HG03439 (cell line): ENCODE measurements at regions not wholly inside any gene's neighbourhood (a gene's known extent, or its start where the extent isn't known, plus 50 kb on each side); places are given as distances from the start of the nearest gene placed in this dataset.

Experiments used
- ATAC-seq: cut with Tn5 transposase; IDR thresholded peaks from one replicate; pipeline ENCODE4 v1.9.1; 2021; ENCODE audit warnings: mild to moderate bottlenecking, moderate library complexity; ENCODE audit not compliant: unreplicated experiment

DNA sequence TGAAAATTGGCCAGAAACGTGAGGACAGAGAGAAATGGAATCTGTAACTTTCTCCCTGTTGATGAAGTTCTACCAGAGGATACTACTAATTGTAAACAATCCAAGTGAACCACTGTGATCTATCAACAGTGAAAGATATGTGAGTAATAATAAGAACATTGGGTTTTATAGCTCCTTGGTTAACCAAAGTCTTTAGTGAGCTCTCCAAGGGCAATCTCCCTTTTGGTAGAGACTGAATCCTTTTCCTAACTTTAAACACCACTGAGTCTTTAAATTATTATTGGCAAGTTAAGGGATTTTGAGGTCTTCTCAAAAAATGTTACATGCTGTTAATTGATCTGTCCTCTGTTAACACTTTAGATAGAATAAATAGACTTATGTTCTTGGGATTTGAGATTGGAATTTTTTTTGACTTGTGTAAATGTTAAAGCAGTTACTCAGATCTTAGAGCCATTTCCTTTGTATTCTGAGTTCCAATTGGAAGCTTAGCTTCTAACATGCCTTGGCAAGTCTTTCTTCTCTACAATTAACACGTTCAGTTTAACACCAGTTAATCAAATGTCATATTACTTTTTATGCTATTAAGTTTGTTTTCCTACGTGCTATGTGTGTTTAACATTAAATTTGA is 338.2 kb upstream of the DDHD1 start:
- no peak for ATAC-seq

DNA sequence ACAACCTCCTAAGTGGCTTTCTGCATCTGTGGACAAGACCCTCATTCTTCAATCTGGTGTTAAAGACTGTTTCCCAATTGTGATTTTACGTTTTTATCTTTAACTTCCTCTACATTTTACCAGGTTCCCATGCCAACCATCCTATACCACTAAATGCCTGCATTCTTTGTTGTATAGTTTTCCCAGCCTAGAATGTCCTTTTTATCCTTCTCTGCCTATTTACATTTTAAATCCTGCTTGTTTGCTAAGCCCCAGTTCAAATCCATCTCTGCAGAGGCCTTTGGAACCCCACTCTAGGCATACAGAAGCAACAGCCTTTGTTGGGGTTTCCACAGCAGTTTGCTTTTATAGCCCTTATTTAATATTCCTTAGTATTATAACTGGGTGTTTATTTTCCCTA is 325.1 kb upstream of the DDHD1 start:
- ATAC-seq: no peak

DNA sequence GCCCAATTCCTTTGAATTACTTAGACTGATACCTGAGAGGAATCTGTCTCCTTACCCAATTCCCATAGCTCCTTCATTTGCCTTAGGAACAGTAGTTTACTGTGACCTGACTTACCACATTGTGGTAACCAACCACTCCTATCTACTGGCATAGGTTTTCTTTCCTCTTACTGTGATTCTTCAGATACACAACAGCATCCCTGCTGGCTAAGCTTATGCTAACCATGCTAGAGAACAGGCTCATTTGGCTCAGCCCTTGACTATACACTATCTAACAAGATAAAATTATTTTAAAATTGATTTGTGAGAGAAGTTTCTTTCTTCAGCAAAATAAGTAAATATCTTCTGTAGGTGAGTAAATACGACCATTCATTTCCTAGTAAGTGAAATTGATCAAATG is 320.4 kb upstream of the DDHD1 start:
- ATAC-seq: no peak

DNA sequence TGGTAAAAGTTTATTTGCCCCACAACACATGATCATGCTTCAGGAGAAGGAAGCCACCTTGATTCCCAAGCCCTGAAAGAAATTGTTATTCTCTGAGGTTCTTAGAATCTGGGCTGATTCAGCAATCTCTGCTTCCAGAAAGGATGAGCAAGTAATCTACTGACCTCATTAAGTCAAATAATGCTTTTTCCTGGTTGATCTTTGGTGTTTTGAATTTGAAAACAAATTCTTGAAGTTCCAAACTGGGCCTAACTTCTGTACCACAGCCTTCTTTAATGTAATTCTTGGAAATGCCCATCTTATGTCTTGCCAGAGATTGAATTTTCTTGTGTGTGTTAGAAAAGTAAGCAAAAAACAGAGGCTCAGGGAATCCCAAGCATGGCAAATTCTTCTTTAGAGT is 319.2 kb upstream of the DDHD1 start:
- ATAC-seq: no peak

DNA sequence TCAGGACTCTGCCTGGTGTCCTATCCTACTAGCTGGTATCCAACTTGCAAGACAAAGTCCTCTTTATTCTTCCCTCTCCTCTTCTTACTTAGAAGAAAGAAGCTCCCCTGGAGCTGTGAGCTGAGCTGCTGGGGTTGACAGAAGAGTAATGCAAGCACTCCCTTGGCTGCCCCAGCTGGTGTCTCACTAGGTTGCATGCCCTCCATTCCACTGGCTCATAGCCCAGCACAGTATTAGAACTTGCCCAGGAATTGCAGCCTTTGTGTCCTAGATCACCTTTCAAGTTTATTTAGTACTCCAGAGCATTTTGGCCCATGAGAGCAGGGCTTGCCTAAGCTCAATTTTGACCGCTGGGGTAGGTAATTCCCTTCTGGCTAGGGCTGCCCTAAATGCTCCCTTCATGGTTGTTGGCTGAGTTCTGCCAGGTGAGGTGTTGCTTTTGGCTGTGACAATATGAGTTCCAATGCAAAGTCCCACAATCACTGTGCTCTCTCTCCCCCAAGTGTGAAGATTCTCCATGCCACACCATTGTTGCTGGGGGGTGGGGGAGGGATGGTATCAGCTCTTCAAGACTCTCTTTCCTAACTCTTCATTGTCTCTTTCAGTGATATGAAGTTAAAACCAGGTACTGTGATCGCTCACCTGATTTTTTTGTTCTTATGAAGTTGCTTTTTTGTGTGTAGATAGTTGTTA is 317.4 kb upstream of the DDHD1 start:
- ATAC-seq: no peak

DNA sequence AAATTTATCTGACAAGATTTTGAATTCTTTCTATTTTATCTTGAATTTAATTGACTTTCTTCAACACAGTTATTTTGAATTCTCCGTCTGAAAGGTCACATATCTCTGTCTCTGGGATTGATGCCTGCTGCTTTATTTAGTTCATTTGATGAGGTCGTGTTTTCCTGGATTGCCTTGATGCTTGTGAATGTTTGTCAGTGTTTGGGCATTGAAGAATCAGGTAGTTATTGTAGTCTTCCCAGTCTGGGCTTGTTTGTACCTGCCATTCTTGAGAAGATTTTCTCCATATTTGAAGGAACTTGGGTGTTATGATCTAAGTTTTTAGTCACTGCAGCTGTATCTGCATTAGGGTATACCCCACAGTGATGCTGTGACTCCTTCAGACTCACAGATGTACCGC is 315.8 kb upstream of the DDHD1 start:
- no peak for ATAC-seq

DNA sequence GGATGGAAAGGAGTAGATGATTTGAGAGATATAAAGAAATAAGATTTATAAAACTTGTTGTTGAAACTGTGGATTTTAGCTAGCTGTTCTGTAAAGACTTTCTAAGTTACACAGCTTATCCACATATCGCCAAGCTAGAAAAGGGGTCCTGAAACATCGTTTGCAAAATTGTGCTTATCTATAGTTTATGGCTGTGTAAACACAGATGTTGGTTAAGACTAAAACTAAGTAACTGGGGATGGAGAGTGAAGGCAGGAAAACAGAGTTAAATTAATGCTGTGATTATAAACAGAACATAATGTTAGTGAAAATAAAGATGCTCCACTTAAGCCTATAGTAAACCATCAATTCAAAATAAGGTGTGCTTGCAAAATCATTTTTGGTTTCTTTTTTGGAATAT is 311.3 kb upstream of the DDHD1 start:
- ATAC-seq: no peak

DNA sequence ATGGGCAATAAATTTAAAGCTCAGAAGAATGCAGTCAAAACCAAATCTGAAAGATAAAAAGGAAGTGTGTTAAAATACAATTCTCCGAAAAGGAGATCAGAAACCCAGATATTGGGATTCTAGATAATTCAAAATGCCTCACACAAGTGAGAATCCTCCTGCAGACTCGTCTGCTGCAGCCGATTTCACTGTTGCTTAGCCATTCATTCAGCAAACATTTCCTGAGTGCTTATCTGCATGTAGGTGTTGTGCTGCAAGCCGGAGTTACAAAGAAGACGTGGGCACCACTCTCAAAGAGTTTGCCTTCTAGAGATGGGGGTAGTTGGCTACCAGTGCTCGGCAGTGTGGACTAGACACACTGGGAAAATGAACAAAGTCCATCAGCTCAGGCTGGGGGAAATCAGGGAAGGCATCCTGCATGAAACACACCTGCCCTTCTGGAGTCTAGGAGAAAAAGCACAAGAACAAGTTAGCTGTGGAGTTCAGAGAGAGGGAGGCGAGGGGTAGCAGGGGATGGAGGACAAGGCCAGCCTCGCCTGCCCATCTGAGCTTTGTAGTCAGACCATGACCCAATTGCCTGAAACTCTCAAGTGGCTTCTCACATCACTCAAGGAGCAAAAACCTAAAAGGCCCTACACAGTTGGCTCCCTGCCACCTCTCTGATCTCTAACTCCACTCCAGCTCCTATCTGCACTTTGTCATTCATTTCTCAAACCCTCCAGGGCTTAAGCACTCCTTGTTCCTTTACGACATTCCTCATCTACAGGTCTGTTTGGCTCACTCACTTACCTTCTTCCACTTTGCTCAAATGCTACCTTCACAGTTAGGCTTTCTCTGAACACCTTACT is 310.0 kb upstream of the DDHD1 start:
- ATAC-seq: no peak

DNA sequence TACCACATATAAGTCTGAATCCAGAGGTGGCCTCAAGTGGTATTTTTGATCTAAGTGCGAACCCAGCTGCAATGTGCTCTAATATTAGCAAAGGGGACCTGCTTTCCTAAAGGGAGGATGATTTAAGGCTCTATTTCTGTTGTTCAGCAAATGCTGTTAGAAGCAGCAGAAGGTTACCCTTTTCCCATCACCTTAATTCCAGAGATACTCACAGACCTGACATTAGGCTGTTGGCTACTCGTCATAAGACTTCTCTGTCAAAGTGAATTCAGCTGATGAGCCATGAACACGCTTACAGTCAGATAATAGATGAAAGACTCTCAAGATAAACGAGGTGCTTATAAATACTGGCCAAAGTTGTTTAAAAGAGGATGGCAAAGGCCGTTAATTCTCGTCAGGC is 308.7 kb upstream of the DDHD1 start:
- ATAC-seq: no peak

DNA sequence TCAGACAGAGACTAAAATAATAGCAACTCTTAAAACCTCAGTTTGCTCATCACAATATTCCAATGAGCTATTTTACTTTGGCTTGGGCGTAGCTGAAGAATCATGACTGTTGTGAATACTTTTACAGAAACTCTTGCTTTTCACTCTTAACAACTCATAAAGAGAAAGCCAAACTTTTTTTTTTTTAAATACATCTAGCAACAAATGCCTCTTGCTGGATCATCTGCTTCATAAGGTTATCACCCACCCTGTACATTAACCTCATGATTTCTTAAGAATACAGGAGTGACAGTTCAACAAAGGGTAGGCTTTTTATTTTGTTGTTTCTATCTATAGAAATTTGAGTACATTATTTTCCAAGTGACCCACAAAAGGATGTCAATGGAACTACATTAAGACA is 307.4 kb upstream of the DDHD1 start:
- no peak for ATAC-seq

DNA sequence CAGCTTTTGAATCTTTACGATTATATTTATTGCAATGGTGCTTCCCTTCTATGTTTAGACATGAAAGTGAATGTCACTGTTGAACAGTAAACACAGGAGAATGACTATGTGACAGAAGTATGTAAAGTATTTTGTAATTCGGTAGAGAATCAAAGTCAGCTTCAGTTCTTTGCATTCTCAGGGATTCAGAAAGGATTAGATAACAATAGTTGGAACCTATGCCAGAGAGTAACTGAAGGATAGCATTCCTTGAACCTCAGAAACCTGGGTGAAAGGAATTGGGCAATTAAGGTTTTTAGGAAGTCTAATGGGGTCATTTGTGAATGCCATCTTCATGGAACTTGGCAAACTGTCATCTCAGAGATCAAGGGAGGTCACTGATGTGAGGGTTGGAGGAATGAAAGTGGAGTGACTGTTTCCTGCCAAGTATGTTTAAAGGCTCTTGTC is 305.3 kb upstream of the DDHD1 start:
- ATAC-seq: no peak

DNA sequence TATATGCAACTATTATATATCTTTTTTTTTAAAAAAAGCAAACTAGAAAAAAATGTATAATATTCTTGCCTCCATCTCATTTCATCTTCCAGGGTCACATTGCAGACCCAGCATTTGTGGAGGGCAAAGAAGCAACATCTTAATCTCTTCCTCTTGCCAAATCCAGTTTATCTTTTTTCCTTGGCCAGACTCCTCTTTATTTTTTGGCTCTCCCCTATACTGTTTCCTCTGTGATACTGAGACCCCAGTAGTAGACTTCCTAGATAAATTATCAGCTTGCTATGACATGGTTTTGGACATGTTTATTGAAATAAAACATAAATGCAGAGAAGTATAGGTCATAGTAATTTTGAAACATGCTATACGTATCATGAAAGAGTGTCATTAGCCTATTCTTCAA is 303.8 kb upstream of the DDHD1 start:
- ATAC-seq: no peak

DNA sequence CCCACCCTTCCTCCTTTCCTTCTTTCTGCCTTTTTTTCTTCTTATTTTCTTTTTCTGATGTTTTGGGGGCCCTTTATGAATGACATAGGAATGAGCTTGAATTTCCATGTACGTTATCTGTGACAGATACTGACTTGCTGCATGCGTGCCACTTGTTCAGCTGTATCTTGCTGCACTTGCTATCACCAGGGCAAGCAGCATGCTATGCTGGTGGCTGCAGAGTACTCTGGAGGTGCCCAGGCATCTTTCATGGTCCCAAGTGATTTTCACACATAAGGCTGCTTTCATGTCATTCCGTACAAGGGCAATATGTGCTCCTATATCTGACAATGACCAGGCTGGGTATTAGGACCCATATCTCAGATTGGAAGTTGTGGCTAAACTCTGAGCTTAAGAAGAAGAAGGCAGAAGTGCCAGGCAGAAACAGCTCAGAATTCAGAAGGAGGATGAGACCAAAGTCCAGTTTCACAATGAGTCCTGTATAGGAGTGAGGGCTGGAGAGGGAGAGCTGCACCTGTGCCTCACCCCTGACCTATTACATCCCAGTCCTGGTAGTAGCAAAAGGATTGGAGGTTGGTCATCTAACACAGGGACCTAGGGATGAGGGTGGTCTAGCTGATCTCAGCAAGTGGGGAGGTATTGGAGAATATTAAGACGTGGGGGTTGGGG is 299.0 kb upstream of the DDHD1 start:
- no peak for ATAC-seq

DNA sequence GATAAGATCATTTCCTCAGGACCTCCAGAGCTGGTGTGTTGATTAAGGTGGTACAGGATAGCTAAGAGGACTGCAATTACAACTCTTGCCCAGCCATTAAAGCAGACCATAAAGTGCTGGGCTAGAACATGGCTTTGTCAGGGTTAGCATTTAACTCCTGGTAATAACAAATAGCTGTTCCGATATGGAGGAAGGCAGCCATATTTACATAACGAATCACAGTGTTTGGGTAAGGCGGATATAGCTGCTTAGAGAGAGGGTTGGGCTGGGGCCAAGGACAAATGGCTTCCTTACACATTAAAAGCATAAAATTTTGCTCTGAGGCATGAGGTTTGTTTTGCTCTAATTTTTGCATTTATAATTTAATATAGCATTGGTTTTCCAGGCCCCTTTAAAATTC is 297.7 kb upstream of the DDHD1 start:
- ATAC-seq: no peak

DNA sequence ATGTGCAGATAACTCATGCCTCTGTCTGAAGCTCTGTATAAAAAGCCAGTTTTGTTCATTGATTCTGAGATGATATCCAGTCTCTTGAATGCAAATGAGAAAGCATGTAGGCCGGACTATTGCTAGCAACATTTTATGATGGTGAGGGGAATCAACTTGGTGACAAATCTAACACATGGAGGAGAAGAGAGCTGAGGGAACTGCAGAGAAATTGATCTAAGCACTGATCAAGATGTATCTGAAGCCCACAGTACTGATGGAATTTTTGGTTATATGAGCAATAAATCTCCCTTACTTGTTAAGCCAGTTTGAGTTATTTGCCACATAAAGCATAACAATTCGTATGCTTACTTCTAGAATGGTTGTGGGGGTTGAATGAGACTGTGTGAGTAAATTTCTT is 295.6 kb upstream of the DDHD1 start:
- no peak for ATAC-seq

DNA sequence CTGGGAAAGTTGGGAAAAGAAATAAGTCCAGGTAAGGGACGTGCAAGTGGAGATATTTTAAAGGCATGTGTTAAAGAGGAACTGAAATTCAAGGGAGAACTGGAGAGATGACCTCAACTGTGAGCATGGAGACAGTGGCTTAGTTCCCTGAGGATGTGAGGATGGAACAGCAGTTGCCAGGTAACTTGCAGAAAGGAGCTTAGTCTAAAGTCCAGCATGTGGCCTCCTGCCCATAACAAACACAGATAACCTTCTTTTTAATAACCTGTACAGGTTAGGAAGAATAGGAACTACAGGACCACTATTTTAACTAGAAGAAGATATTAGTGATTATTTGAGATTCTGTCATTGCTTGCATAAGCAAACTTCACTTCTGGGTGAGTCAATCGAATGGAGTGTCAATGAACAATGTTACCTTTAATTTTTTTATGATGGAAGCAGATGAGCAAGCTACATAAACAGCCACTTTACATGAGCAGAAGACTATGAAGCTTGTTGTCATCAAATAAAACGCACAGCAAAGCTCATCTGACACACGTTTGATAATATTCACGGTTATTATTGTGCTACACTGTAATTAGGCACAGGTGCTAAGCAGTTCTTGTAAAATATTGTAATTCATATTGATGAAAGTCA is 291.7 kb upstream of the DDHD1 start:
- no peak for ATAC-seq

DNA sequence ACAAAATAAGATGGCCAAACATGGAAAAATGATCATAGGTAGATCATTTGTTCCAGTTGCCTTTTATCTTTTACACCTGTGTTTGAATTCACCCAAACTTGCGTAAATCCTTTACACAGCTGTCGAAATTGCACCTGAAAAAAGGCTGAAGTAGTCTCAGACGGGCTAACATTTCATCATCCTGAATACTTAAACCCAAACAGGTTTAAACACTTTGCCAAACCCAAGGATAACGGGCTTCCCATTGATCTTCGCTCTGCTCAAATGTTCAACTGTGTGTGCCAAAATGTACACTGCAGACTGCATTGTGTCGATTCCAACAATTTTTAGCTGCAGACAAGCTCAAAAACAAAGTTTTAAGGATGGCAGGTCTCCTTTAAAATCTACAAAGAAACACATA is 288.7 kb upstream of the DDHD1 start:
- no peak for ATAC-seq

DNA sequence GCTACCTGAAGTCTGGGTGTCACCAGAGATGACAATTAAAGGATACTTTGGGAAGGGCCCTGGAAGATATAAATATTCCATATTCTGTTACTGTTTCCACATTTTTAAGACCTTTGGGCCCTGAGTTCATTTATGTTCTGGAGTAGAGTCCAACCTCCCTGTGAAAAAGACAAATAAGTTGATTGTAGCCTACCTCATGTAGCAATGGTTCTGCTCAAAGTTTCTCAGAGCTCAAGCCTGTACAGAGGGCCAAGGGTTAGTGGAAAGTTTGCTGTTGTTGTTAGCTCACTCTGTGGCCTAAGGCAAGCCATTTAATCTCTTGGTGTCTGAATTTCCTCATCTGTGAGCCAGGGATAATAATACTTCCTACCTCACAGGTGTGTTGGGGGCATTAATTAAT is 284.7 kb upstream of the DDHD1 start:
- no peak for ATAC-seq

DNA sequence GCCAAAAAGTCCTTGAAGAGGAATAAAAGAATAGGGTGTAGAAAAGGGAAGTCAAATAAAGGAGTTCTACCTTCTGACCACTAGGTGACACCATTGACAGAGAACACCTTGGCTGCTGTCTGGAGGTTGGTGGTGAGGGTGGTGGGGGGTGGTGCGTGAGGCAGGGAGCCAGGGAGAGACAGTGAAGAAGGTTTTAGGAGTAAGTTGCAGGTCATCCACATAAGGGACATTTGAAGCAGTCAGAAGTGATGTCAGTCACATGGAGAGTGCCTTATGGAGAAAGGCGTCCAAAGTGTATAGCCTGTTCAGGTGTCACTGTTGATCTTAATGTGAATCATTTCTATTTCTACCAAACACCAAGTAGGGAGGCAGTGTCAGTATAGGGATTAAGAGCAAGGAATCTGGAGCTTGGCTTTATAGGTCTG is 279.3 kb upstream of the DDHD1 start:
- peak; percentile 76 for ATAC-seq

DNA sequence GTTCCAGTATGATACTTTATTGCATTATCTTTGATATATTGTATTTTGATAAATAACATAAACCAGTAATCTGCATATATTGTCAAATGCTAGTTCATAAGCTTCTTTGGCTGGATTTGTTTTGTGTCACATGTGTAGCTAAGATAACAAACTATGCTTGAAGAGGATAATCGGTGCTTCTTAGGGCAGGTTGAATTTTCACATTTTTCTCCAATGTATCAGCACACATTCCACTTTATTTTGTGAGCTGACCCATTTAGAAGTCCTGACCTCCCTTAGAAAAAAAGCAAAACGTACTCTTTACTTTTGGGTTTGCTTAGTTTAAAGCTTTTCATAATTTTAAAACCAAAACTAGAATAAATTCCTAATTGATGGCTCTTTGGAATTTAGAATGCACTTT is 277.7 kb upstream of the DDHD1 start:
- ATAC-seq: no peak
